PC-3 (cell line): ENCODE measurements at regions not wholly inside any gene's neighbourhood (a gene's known extent, or its start where the extent isn't known, plus 50 kb on each side); places are given as distances from the start of the nearest gene placed in this dataset.

Experiments
- ATAC-seq: fragments of 200-7000 bp; cut with Tn5 transposase; 2 replicates; pipeline ENCODE4 v1.9.1; 2020; ENCODE audit warnings: mild to moderate bottlenecking, moderate library complexity
- BruUV-seq: library from RNA; stranded (reverse); fragments of 400-500 nt; replicated peaks from 2 replicates; lab custom pipeline; 2021; lab: Mats Ljungman, UMichigan
- CTCF ChIA-PET: fragments of 300-600 bp; sonication (Branson Sonifier 250); formaldehyde crosslinking; loops from one replicate; lab custom pipeline; 2022; ENCODE audit warnings: antibody characterized with exemption; lab: Charles Lee
- POLR2A ChIA-PET: fragments of 300-600 bp; sonication (Branson Sonifier 250); formaldehyde crosslinking; loops from one replicate; lab custom pipeline; 2022; ENCODE audit warnings: antibody characterized with exemption; ENCODE audit not compliant: unreplicated experiment; lab: Charles Lee
- DNase-seq: peaks from one replicate; pipeline ENCODE4 v3.0.0-alpha.2; 2015
- H2AFZ ChIP-seq: fragments of 300-600 bp; sonication (generic); 2 replicates; pipeline ENCODE4 v1.6.0; 2016; ENCODE audit warnings: antibody characterized with exemption, low read length
- H3F3A ChIP-seq: fragments of 300-600 bp; sonication (generic); one replicate; pipeline ENCODE4 v1.6.0; 2017; ENCODE audit warnings: antibody characterized with exemption, low read length, control low read depth, mild to moderate bottlenecking; ENCODE audit not compliant: unreplicated experiment
- H3K27ac ChIP-seq: fragments of 300-600 bp; sonication (generic); 2 replicates; pipeline ENCODE4 v1.5.1; 2016; ENCODE audit warnings: mild to moderate bottlenecking, low read length
- H3K27me3 ChIP-seq: fragments of 300-600 bp; sonication (generic); 2 replicates; pipeline ENCODE4 v1.6.1; 2016; ENCODE audit warnings: low read length, mixed read lengths
- H3K36me3 ChIP-seq: fragments of 300-600 bp; sonication (generic); 2 replicates; pipeline ENCODE4 v1.6.1; 2016; ENCODE audit warnings: low read depth, mixed run types, low read length, mixed read lengths
- H3K4me1 ChIP-seq: fragments of 300-600 bp; sonication (generic); 2 replicates; pipeline ENCODE4 v1.5.1; 2016; ENCODE audit warnings: low read length; ENCODE audit not compliant: insufficient read depth
- H3K4me2 ChIP-seq: fragments of 300-600 bp; sonication (generic); 2 replicates; pipeline ENCODE4 v1.6.0; 2016; ENCODE audit warnings: low read length
- H3K4me3 ChIP-seq: fragments of 300-600 bp; sonication (generic); 2 replicates; pipeline ENCODE4 v1.5.1; 2016; ENCODE audit warnings: mild to moderate bottlenecking, low read length, mixed read lengths
- H3K79me2 ChIP-seq: fragments of 300-600 bp; sonication (generic); 2 replicates; pipeline ENCODE4 v1.6.1; 2017; ENCODE audit warnings: low read length, mixed read lengths
- H3K9ac ChIP-seq: fragments of 300-600 bp; sonication (generic); 2 replicates; pipeline ENCODE4 v1.6.0; 2016; ENCODE audit warnings: mild to moderate bottlenecking, low read length
- H3K9me2 ChIP-seq: fragments of 300-600 bp; sonication (generic); replicated peaks from 2 replicates; pipeline ENCODE4 v1.6.1; 2016; ENCODE audit warnings: mixed run types, low read length, mixed read lengths
- H3K9me3 ChIP-seq: fragments of 300-600 bp; sonication (generic); 2 replicates; pipeline ENCODE4 v1.6.1; 2016; ENCODE audit warnings: low read length, mixed read lengths
- H4K20me1 ChIP-seq: fragments of 300-600 bp; sonication (generic); 2 replicates; pipeline ENCODE4 v1.6.1; 2016; ENCODE audit warnings: low read length, mixed read lengths
- CTCF ChIP-seq: fragments of 300-600 bp; sonication (generic); conservative IDR thresholded peaks from 2 replicates; pipeline ENCODE4 v1.5.1; 2017; ENCODE audit warnings: antibody characterized with exemption, low read depth, mild to moderate bottlenecking, low read length
- EZH2 ChIP-seq: fragments of 300-600 bp; sonication (generic); IDR thresholded peaks from one replicate; pipeline ENCODE4 v1.6.1; 2017; ENCODE audit warnings: antibody characterized with exemption, mild to moderate bottlenecking, low read length; ENCODE audit not compliant: unreplicated experiment
- EZH2phosphoT487 ChIP-seq: fragments of 300-600 bp; sonication (generic); IDR thresholded peaks from 2 replicates; pipeline ENCODE4 v1.6.1; 2018; ENCODE audit warnings: mild to moderate bottlenecking, antibody characterized with exemption, low read length, borderline replicate concordance
- intact Hi-C: fragments of 100-400 bp; cut with micrococcal nuclease; formaldehyde crosslinking; loops from 2 replicates; pipeline ENCODE4 v1.9.0; 2023

- Histone ChIP-seq H3K9ac (no peak overlapping the region), H3K9me2 (no peaks in the 10 kb centered on the region), H3K4me2 (no peak overlapping the region), H3K4me3 (no peak overlapping the region), H3K4me1 (no peaks in the 10 kb centered on the region), H4K20me1 (no peaks in the 10 kb centered on the region), H3K27ac (no peak overlapping the region), H3K36me3 (no peaks in the 10 kb centered on the region), H3K9me3 (peaks cover 5% of the 10 kb centered on the region; the same call in 1 of the 2 replicates), H3F3A (no peaks in the 10 kb centered on the region), H3K27me3 (peaks cover 39% of the 10 kb centered on the region), H3K79me2 (no peaks in the 10 kb centered on the region), H2AFZ (no peak overlapping the region)
- intact Hi-C loops: no loop called here
- POLR2A ChIA-PET: no interaction called here
- TF ChIP-seq CTCF (no peak), EZH2 (no peak), EZH2phosphoT487 (no peak)
- BruUV-seq: no TSS peak
- DNase-seq (no peak), ATAC-seq (no peak)
- CTCF ChIA-PET: no interaction called here
These were observed 152.4 kb upstream of the KIT start for GRCh38 chr4:54505362-54505761.

- H3K36me3 ChIP-seq: no peaks in the 10 kb centered on the region
- no peaks in the 10 kb centered on the region for H3F3A ChIP-seq
- ATAC-seq (no peak), DNase-seq (no peak)
- no peak overlapping the region for H3K4me3 ChIP-seq
- intact Hi-C loops: no loop called here
- H3K27me3 ChIP-seq: peaks cover 39% of the 10 kb centered on the region
- ChIA-PET CTCF (no interaction called here), POLR2A (no interaction called here)
- no peaks in the 10 kb centered on the region for H3K79me2 ChIP-seq
- H3K4me1 ChIP-seq: no peaks in the 10 kb centered on the region
- BruUV-seq: no TSS peak
- no peak overlapping the region for H3K9ac ChIP-seq
- H3K4me2 ChIP-seq: no peak overlapping the region
- H3K9me3 ChIP-seq: peaks cover 5% of the 10 kb centered on the region; the same call in 1 of the 2 replicates
- H3K27ac ChIP-seq: no peak overlapping the region
- no peak for TF ChIP-seq EZH2phosphoT487
- no peak for TF ChIP-seq CTCF
- TF ChIP-seq EZH2: no peak
- H2AFZ ChIP-seq: no peak overlapping the region
- no peaks in the 10 kb centered on the region for H4K20me1 ChIP-seq
- no peaks in the 10 kb centered on the region for H3K9me2 ChIP-seq
These were observed 151.8 kb upstream of the KIT start for GRCh38 chr4:54505996-54506395.

- ChIA-PET POLR2A (no interaction called here), CTCF (no interaction called here)
- peaks cover 5% of the 10 kb centered on the region; the same call in 1 of the 2 replicates for H3K9me3 ChIP-seq
- ATAC-seq (no peak), DNase-seq (no peak)
- TF ChIP-seq EZH2: no peak
- no peak for TF ChIP-seq CTCF
- TF ChIP-seq EZH2phosphoT487: no peak
- no peaks in the 10 kb centered on the region for H3F3A ChIP-seq
- H3K4me3 ChIP-seq: no peak overlapping the region
- H4K20me1 ChIP-seq: no peaks in the 10 kb centered on the region
- no peak overlapping the region for H3K27ac ChIP-seq
- no peak overlapping the region for H3K9ac ChIP-seq
- H3K4me1 ChIP-seq: no peaks in the 10 kb centered on the region
- H3K27me3 ChIP-seq: peaks cover 39% of the 10 kb centered on the region
- H3K4me2 ChIP-seq: no peak overlapping the region
- intact Hi-C loops: no loop called here
- H2AFZ ChIP-seq: no peak overlapping the region
- H3K9me2 ChIP-seq: no peaks in the 10 kb centered on the region
- BruUV-seq: no TSS peak
- no peaks in the 10 kb centered on the region for H3K79me2 ChIP-seq
- H3K36me3 ChIP-seq: no peaks in the 10 kb centered on the region
These were observed 148.7 kb upstream of the KIT start for GRCh38 chr4:54509057-54509456.
